Keratinocyte (primary cell): ENCODE measurements at regions not wholly inside any gene's neighbourhood (a gene's known extent, or its start where the extent isn't known, plus 50 kb on each side); places are given as distances from the start of the nearest gene placed in this dataset.

ENCODE experiments used
- CTCF ChIP-seq, 3 experiments: IDR thresholded peaks in 1 of 3; conservative IDR thresholded peaks in 1 of 3; optimal IDR thresholded peaks in 1 of 3; 2 replicates in 2 of 3; 3 replicates in 1 of 3; pipeline versions ENCODE3 to v1.5.1; 2011; ENCODE audit warnings: low read length in 3 of 3, mild to moderate bottlenecking in 3 of 3, moderate library complexity in 2 of 3, control low read depth in 1 of 3, inconsistent platforms in 1 of 3; ENCODE audit not compliant: insufficient read depth in 2 of 3; ENCODE audit errors: extremely low read depth in 1 of 3
- EZH2 ChIP-seq: IDR thresholded peaks from one replicate; pipeline ENCODE4 v1.6.1; 2012; ENCODE audit warnings: inconsistent platforms, mild to moderate bottlenecking, low read length, moderate library complexity

GRCh38 chr15:25184356-25185155 is 229.8 kb downstream of the SNRPN start:
- TF ChIP-seq CTCF (optimal IDR thresholded peaks at IDR 0.05 in 1 of 3, IDR thresholded peaks at IDR 0.05 in 1 of 3, conservative IDR thresholded peaks at IDR 0.05 in 1 of 3; ENCODE audit: extremely low read depth in 1 of 3, insufficient read depth in 2 of 3, low read length in 3 of 3) (no peak), EZH2 (no peak)
